SK-N-DZ (cell line): ENCODE measurements at regions not wholly inside any gene's neighbourhood (a gene's known extent, or its start where the extent isn't known, plus 50 kb on each side); places are given as distances from the start of the nearest gene placed in this dataset.
"Not testable (repeated sequence)": the region's sequence is repeated elsewhere in the genome, so short reads cannot be mapped to it uniquely, and the experiment has no call there.

ENCODE experiments used
- DNase-seq: peaks from one replicate; pipeline ENCODE4 v3.0.0-alpha.2; 2015; ENCODE audit warnings: low spot score

DNA sequence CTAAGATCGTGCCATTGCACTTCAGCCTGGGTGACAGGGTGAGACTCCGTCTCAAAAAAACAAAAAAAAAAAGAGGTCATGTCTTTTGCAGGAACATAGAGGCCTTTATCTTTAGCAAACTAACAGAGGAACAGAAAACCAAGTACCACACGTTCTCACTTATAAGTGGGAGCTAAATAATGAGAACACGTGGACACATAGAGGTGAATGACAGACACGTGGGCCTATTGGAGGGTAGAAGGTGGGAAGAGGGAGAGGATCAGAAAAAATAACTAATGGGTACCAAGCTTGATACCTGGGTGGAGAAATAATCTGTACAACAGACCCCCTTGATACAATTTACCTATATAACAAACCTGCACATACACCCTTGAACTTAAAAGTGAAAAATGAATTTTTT is 401.4 kb upstream of the NAALADL2 start:
- DNase-seq = no peak

DNA sequence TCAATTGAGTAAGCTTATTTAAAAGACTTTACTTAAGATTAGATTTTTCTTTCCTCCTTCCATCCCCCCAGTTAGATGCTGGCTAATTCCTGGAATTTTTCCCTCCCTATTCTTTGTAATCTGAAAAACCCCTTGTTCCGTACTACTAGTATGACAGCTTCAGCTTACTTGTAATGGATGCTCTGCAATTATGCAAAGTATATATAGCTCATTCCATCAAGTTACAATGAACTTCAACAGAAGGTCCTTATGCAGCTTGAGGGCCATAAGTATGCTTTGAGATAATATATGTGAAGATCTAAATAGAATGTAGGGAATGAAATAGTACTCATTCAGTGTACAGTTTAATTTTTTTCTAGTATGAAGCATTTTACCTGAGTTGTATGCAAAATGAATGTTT is 398.3 kb upstream of the NAALADL2 start:
- DNase-seq = no peak

- DNase-seq = no peak
These were observed 396.2 kb upstream of the NAALADL2 start for GRCh38 chr3:174462916-174463315.

GRCh38 chr3:174465177-174465576 is 394.0 kb upstream of the NAALADL2 start:
- no peak for DNase-seq

DNA sequence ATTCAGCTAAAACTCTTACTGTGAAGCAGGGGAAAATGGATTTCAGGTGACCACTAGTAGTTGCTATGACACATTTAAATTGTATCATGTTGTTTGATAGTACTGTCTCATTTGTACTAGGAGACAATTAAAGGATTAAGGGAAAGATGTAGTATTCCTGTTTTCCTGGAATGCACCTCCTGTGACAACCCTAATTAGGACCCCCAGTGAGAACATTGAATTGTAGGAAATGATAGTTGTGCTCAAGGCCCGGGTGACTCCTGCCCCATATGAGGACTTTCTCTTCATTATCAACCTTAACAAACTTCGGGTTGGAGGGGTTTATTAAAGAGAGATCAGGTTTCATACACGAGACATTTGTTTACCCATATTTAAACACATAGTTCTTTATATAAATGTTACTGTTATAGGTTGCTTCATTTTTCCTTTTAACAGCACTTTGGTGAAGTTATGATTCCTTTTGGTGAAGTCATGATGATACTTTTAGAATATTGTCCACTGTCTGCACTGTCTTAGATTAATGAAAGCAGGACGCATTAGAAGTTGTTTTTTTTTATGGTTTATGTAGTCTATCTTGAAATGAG is 392.6 kb upstream of the NAALADL2 start:
- DNase-seq = no peak

DNA sequence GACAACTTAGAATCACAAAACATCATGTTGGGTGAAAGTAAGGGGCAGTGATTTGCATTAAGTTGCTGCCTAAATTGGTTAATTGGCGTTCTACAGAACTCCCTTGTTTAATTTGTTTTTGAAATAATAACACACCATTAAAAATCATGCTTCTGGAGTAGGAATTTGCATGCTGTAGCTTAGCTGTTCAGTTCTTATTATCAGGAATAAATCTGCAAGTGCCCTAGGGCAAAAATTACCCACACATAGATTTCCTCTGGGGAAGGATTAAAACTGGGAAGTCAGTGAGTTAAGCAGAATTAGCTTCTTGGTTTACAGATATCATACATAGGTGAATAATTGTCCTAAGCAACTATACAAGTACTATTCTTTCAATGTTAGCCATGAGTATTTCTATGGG is 381.6 kb upstream of the NAALADL2 start:
- DNase-seq = no peak

DNA sequence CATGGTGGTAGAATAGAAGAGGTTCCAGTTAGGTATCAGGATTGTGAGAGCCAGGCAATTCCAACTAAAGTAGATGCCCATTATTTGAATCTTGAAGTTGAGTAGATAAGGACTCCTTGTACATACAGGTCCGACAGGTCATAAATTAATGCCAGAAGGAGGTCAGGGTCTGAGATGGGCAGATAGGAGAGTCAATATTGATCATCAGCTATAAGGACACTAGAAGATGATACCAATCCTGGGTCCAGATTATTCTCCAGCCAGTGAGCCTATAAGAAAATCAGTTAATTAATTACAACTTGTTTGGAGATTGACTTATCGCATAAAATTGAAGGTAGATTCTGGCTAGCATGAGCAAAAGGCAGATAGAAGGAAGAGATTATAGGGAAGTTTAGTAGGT is 378.4 kb upstream of the NAALADL2 start:
- no peak for DNase-seq

DNA sequence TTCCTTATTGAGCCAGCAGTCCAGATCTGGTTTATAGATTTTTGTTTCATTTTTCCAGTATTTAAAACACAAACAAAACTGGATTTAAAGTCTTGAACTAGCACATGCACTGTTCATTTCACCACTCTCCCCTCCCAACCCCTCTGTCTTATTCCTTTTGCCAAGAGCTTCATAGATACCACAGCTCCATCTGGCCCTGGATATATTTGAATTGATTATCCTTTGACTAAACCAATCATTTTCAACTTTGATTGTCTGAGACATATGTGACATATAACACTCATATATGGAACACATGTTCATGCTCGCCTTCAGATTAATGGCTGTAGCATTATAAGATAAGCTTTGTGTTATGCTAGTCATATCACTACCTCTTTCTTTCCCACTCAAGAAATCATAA is 376.6 kb upstream of the NAALADL2 start:
- no peak for DNase-seq

GRCh38 chr3:174483254-174483653 is 375.9 kb upstream of the NAALADL2 start:
- no peak for DNase-seq

- not testable (repeated sequence) for DNase-seq
These were observed 375.3 kb upstream of the NAALADL2 start for GRCh38 chr3:174483856-174484255.

DNA sequence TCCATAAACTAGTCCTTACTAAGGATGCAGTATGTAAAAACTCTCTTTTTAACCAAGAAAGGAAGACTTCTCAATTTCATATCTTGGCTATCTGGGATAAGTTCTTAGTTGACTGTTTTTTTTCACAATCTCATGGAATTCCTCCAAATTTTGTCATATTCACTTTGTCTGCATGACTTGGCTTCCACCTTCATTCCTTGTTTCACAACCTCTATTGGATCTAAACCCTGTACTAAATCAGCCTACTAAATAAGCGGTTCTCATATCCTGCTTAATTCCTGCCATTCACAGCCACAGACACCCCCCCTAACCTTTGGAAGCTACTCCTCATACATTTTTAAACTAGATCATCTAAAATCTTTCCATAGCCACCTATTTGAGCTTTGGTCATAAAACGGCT is 370.6 kb upstream of the NAALADL2 start:
- no peak for DNase-seq

- no peak for DNase-seq
These were observed 363.8 kb upstream of the NAALADL2 start for GRCh38 chr3:174495311-174495710.

GRCh38 chr3:174495928-174496327 is 363.2 kb upstream of the NAALADL2 start:
- DNase-seq = no peak

DNA sequence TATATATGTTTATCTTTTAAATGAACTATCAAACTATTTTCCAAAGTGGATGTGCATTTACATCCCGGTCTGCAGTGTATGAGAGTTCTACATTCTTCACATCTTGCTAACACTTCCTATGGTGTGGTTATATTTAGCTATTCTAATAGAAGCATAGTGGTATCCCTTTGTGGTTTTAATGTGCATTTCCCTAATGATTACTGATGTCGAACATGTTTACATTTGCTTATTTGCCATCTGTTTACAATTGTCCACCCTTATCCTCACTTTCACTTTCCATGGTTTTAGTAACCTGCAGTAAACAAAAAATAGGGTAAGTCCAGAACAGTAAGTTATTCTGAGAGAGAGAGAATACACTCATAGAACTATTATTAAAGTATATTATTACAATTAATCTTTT is 360.5 kb upstream of the NAALADL2 start:
- DNase-seq = no peak

GRCh38 chr3:174505266-174505665 is 353.9 kb upstream of the NAALADL2 start:
- DNase-seq = no peak

DNA sequence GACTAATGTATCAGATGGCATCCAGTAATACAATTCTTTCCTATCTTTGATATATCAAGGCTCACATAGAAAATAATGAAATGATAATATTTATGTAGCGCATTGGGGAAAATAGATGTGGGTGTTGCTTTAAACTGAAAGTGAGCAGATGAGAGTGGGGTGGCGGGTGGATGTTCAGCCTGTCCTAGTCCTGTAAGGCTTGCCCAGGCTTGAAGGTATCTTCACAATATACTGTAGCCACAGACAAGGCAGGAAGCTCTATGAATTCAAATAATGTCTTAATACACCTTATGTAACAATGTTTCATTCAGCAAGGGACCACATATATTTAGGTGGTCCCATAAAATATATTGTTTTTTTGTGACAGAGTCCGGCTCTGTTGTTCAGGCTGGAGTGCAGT is 334.9 kb upstream of the NAALADL2 start:
- DNase-seq = no peak

GRCh38 chr3:174529298-174529697 is 329.8 kb upstream of the NAALADL2 start:
- DNase-seq = no peak

GRCh38 chr3:174531262-174531982 is 327.7 kb upstream of the NAALADL2 start:
- no peak for DNase-seq

GRCh38 chr3:174532216-174532615 is 326.9 kb upstream of the NAALADL2 start:
- no peak for DNase-seq

DNA sequence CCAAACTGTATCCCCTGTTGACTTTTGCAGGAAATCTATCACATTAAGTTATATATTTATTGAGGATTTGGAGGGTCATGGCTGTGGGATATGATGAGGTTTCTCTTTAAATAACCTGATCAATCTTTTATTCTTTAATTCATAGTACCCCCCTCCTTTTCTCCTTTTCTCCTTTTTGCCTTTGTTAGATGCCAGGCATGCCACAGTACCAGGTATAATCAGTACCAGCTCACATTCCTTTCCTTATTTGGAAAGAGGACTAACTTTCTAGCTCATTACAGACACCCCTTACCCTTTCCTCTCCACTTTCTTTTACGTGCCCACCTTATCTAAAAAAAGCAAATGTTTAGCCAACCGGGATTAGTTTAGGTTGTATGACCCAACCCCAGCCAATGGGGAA is 326.4 kb upstream of the NAALADL2 start:
- DNase-seq = no peak

DNA sequence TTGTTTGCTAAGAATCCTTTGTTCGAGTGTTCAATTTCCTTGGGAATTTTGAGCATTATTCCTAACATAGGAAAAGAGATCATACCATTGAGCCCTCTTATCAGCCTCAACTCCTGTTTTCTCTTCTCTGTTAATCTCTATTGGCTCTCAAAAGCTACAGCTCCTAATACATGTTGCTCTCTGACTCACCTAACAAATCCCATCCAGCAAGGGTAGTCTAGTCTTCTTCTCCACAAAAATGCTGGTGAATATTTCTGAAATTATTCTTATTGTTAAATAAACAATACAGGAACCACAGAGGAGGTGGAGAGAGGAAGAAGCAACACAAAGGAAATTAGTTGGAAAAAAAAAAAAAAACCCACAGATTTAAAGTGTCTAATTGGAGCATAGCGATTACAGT is 325.8 kb upstream of the NAALADL2 start:
- DNase-seq = no peak

DNA sequence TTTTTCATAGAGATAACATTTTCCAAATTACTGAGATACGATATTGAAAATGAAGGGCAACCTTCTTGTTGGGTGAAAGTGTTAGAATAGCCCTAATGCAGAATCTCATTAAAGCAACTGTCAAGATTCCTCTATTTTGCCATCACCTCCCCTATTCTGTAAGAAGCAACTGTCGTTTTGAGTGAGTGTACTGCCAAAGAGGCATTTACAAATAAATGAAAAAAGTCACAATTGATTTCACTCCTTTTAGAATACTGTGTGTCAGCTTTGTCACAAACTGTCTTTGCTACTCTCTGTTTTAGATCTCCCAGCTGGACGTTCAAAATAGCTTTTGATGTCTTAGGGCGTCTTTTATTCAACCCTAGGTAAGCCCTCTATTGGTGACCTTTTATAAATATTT is 322.8 kb upstream of the NAALADL2 start:
- no peak for DNase-seq

- DNase-seq = no peak
These were observed 321.0 kb upstream of the NAALADL2 start for GRCh38 chr3:174538151-174538550.
